ENCODE measurements at regions not wholly inside any gene's neighbourhood (a gene's known extent, or its start where the extent isn't known, plus 50 kb on each side); places are given as distances from the start of the nearest gene placed in this dataset.

DNA sequence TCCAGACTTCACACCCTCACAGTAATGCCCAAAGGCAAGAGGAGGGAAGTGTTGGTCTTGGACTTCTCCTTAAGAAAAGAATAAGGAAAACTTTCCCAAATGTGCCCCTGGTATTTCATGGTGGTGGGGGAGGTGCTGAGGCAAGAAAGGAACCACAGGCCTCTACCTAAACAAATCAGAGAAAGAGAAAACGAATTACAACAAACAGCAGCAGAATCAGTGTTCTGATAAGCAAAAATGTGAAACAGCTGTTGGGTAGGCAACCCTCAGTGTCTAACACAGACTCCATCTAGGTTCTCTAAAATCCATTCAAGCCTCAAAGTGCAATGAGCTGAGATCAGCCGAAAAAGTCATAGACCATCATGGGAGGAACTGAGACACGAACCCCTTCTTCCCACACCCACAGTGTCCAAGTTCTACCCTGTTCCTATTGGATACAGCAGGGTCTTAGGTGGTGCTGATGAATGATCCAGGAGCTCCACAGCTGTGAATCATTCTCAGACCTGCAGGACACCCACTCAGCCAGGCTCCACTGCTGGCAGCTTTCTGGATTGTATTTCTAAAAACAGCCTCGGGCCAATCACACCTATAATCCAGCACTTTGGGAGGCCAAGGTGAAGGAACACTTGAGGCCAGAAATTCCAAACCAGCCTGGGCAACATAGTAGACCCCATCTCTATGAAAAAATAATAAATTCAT lies 149.1 kb downstream of the PLPP3 start:
- TF ChIP-seq CTCF (IDR thresholded peaks at IDR 0.05; ENCODE audit: low read depth, low read length) (no peak), EZH2phosphoT487 (IDR thresholded peaks at IDR 0.05; ENCODE audit: low read depth) (no peak)
- Histone ChIP-seq H3K9me3 (ENCODE audit: insufficient read depth, low read length) (no peaks in the 10 kb centered on the region), H3K9ac (ENCODE audit: low read length) (no peak overlapping the region), H3K4me3 (ENCODE audit: low read length) (no peak overlapping the region), H3K27me3 (ENCODE audit: low read depth, low read length) (no peaks in the 10 kb centered on the region), H3K27ac (ENCODE audit: low read length) (no peak overlapping the region), H3K36me3 (replicated peaks; ENCODE audit: low read depth, low read length) (no peaks in the 10 kb centered on the region), H3K4me2 (ENCODE audit: low read length) (no peak overlapping the region), H2AFZ (ENCODE audit: low read depth, low read length) (no peak overlapping the region), H3K79me2 (ENCODE audit: low read length) (no peaks in the 10 kb centered on the region), H4K20me1 (ENCODE audit: insufficient read depth, low read length) (no peaks in the 10 kb centered on the region), H3K4me1 (ENCODE audit: low read length) (peaks cover 30% of the 10 kb centered on the region)

DNA sequence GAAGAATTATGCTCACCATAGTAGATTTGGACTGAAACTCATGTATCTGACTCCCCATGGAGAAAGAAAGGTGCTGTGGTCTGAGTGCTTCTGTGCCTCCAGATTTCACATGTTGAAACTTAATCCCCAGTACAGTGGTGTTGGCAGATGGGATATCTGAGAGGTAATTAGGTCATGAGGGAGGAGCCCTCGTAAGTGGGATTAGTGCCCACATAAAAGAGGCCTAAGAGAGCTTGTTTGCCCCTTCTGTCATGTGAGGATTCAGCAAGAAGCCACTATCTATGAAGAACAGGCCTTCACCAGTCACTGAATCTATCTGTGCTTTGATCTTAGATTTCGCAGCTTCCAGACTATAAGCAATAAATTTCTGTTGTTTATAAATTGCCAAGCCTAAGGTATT lies 150.1 kb downstream of the PLPP3 start:
- no peak overlapping the region for H3K9ac ChIP-seq (ENCODE audit: low read length)
- no peaks in the 10 kb centered on the region for H3K79me2 ChIP-seq (ENCODE audit: low read length)
- H3K4me2 ChIP-seq (ENCODE audit: low read length), result no peak overlapping the region
- H3K27me3 ChIP-seq (ENCODE audit: low read depth, low read length), result no peaks in the 10 kb centered on the region
- H2AFZ ChIP-seq (ENCODE audit: low read depth, low read length), result no peak overlapping the region
- H3K36me3 ChIP-seq (replicated peaks; ENCODE audit: low read depth, low read length), result no peaks in the 10 kb centered on the region
- no peaks in the 10 kb centered on the region for H3K9me3 ChIP-seq (ENCODE audit: insufficient read depth, low read length)
- H3K4me3 ChIP-seq (ENCODE audit: low read length), result no peak overlapping the region
- TF ChIP-seq EZH2phosphoT487 (IDR thresholded peaks at IDR 0.05; ENCODE audit: low read depth), result no peak
- no peak for TF ChIP-seq CTCF (IDR thresholded peaks at IDR 0.05; ENCODE audit: low read depth, low read length)
- H4K20me1 ChIP-seq (ENCODE audit: insufficient read depth, low read length), result no peaks in the 10 kb centered on the region
- H3K4me1 ChIP-seq (ENCODE audit: low read length), result peaks cover 26% of the 10 kb centered on the region
- no peak overlapping the region for H3K27ac ChIP-seq (ENCODE audit: low read length)

DNA sequence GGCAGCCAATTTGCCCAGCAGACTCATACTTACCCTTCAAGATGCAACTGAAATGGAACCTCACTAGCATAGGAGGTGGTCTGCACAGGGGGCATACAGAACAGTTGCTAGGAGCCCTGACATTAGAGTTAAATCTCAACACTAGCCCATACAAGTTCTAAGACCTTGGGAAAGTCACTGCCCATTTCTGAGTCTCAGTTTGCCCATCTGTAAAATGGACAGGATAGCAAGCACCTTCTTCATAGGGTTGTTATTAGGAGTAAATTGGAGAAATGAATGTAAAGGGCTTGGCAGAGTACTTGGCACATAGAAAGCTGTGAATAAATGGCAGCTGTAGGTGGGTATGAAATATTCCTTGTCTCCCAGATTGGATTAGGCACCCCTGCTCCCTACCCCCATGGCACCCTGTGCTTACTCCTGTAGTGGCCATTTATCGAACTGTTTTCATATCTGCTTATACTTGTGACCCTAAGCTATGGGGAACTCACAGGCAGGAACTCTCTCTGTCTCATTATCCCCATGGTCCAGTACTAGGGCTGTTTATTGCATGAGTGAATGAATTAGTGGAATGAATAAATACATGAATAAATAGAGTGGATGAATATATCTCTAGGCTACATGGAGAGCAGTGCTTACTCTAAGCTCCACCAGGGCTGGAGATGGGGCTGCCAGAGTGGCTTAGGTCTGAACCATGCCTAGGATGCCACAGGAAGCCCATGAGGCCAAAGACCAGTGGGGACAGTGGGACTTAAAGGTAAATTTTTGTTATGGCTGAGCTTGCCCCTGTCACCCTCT lies 152.6 kb downstream of the PLPP3 start:
- Histone ChIP-seq H3K4me2 (ENCODE audit: low read length) (no peak overlapping the region), H2AFZ (ENCODE audit: low read depth, low read length) (no peak overlapping the region), H3K79me2 (ENCODE audit: low read length) (no peaks in the 10 kb centered on the region), H3K27ac (ENCODE audit: low read length) (no peak overlapping the region), H3K9me3 (ENCODE audit: insufficient read depth, low read length) (no peaks in the 10 kb centered on the region), H3K4me1 (ENCODE audit: low read length) (peaks cover 4% of the 10 kb centered on the region; the same call in 1 of the 2 replicates), H3K9ac (ENCODE audit: low read length) (no peak overlapping the region), H4K20me1 (ENCODE audit: insufficient read depth, low read length) (no peaks in the 10 kb centered on the region), H3K27me3 (ENCODE audit: low read depth, low read length) (no peaks in the 10 kb centered on the region), H3K36me3 (replicated peaks; ENCODE audit: low read depth, low read length) (no peaks in the 10 kb centered on the region), H3K4me3 (ENCODE audit: low read length) (no peak overlapping the region)
- TF ChIP-seq CTCF (IDR thresholded peaks at IDR 0.05; ENCODE audit: low read depth, low read length) (no peak), EZH2phosphoT487 (IDR thresholded peaks at IDR 0.05; ENCODE audit: low read depth) (no peak)

DNA sequence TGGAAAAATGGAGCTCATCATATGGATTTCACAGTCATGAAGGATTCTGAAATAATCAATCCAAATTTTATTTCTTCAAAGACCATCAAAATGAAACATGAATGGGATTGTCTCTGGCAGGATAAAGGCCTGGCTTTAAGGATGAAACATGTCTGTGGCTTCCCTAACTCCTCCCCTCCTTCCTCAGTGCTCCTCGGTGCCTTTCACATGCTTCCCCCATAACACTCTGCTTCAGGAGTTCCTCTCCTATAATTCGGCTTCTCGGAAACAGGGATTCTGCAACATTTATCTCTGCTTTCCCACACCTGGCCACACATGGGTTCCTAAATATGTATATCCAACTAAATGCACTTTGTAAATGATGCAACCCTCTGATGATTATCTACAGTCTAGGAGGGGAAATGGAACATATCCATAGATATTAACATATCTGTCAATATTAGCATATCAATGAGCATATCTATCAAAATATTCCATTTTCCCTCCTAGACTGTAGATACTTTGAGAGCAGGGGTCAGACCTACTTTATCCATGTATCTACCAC lies 153.8 kb downstream of the PLPP3 start:
- Histone ChIP-seq H4K20me1 (ENCODE audit: insufficient read depth, low read length) (no peaks in the 10 kb centered on the region), H3K27ac (ENCODE audit: low read length) (no peak overlapping the region), H3K36me3 (replicated peaks; ENCODE audit: low read depth, low read length) (no peaks in the 10 kb centered on the region), H2AFZ (ENCODE audit: low read depth, low read length) (no peak overlapping the region), H3K27me3 (ENCODE audit: low read depth, low read length) (no peaks in the 10 kb centered on the region), H3K4me3 (ENCODE audit: low read length) (no peak overlapping the region), H3K4me1 (ENCODE audit: low read length) (peaks cover 4% of the 10 kb centered on the region; the same call in 1 of the 2 replicates), H3K4me2 (ENCODE audit: low read length) (no peak overlapping the region), H3K79me2 (ENCODE audit: low read length) (no peaks in the 10 kb centered on the region), H3K9me3 (ENCODE audit: insufficient read depth, low read length) (no peaks in the 10 kb centered on the region), H3K9ac (ENCODE audit: low read length) (no peak overlapping the region)
- TF ChIP-seq EZH2phosphoT487 (IDR thresholded peaks at IDR 0.05; ENCODE audit: low read depth) (no peak), CTCF (IDR thresholded peaks at IDR 0.05; ENCODE audit: low read depth, low read length) (no peak)

All from OCI-LY3 (cell line).